Spleen (tissue), 7 donors: ENCODE measurements at regions not wholly inside any gene's neighbourhood (a gene's known extent, or its start where the extent isn't known, plus 50 kb on each side); places are given as distances from the start of the nearest gene placed in this dataset.

Experiments used
- POLR2A ChIP-seq, 3 donors: fragments of 450-650 bp; IDR thresholded peaks; one replicate each; pipeline ENCODE4 v1.5.1; 2017; ENCODE audit warnings: antibody characterized with exemption in 3 of 3, mild to moderate bottlenecking in 1 of 3
- TF ChIP-seq, protein P1 (sequence below), 11 experiments: fragments of 200-600 bp in 7 of 11; fragments of 450-650 bp in 4 of 11; sonication (generic) in 4 of 11; IDR thresholded peaks in 8 of 11; conservative IDR thresholded peaks in 3 of 11; 1 replicate in 7 of 11; 2 replicates in 4 of 11; pipeline versions ENCODE4 v1.4.0 to v1.8.0; 2016 to 2021; ENCODE audit warnings: antibody characterized with exemption in 11 of 11, inconsistent platforms in 4 of 11, mild to moderate bottlenecking in 1 of 11
- donor health status: DM: no; HTN: no; CAD: no; lungs with moderate emphysema.
- donor health status: DM: no; HTN: no; CAD: no.
- donor health status: DM: no; HTN: no; CAD: no.

DNA sequence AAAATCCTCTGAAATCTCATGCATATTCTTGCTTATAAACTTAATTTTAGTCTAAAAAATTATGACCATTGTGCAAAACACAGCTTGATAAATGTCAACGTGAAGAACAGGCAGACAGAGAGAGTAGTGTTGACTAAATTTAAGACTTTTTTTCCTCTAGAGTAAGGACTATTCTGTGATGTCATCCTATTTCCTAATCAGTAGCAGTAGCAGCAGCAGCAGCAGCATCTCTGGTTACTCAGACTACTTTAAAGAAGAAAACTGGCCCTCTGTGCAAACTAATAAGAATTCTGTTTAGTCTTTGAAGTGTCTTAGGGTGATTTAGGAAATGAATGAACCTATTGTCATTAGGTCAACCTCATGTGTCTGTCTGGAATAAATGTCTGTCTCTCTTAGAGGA is 403.0 kb downstream of the HINT1 start:
- TF ChIP-seq, protein P1, sequence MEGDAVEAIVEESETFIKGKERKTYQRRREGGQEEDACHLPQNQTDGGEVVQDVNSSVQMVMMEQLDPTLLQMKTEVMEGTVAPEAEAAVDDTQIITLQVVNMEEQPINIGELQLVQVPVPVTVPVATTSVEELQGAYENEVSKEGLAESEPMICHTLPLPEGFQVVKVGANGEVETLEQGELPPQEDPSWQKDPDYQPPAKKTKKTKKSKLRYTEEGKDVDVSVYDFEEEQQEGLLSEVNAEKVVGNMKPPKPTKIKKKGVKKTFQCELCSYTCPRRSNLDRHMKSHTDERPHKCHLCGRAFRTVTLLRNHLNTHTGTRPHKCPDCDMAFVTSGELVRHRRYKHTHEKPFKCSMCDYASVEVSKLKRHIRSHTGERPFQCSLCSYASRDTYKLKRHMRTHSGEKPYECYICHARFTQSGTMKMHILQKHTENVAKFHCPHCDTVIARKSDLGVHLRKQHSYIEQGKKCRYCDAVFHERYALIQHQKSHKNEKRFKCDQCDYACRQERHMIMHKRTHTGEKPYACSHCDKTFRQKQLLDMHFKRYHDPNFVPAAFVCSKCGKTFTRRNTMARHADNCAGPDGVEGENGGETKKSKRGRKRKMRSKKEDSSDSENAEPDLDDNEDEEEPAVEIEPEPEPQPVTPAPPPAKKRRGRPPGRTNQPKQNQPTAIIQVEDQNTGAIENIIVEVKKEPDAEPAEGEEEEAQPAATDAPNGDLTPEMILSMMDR (IDR thresholded peaks at IDR 0.05 in 8 of 11, conservative IDR thresholded peaks at IDR 0.05 in 3 of 11), result no peak
- no peak for TF ChIP-seq POLR2A (IDR thresholded peaks at IDR 0.05)
